Caco-2 (cell line): ENCODE measurements at regions not wholly inside any gene's neighbourhood (a gene's known extent, or its start where the extent isn't known, plus 50 kb on each side); places are given as distances from the start of the nearest gene placed in this dataset.

Experiments used
- BruUV-seq: library from RNA; stranded (reverse); fragments of 400-500 nt; replicated peaks from 2 replicates; lab custom pipeline; 2021; lab: Mats Ljungman, UMichigan
- CTCF ChIA-PET: fragments of 300-600 bp; sonication (Branson Sonifier 250); formaldehyde crosslinking; loops from one replicate; lab custom pipeline; 2022; ENCODE audit warnings: antibody characterized with exemption; lab: Charles Lee
- POLR2A ChIA-PET: fragments of 300-600 bp; sonication (Branson Sonifier 250); formaldehyde crosslinking; loops from one replicate; lab custom pipeline; 2022; ENCODE audit warnings: antibody characterized with exemption; lab: Charles Lee
- DNase-seq, 2 experiments: peaks; one replicate each; pipeline versions ENCODE4 v3.0.0 to v3.0.0-alpha.2; 2020 to 2022
- H3K27me3 ChIP-seq: replicated peaks from 2 replicates; pipeline ENCODE4 v1.6.0; 2011; ENCODE audit warnings: low read length; ENCODE audit not compliant: control insufficient read depth, insufficient read depth
- H3K36me3 ChIP-seq: 2 replicates; pipeline ENCODE4 v1.5.1; 2011; ENCODE audit warnings: low read length; ENCODE audit not compliant: control insufficient read depth, insufficient read depth
- H3K4me1 ChIP-seq: fragments of 250-450 bp; sonication (Bioruptor Pico); 2 replicates; pipeline ENCODE4 v1.5.1; 2020; ENCODE audit warnings: mild to moderate bottlenecking
- H3K4me3 ChIP-seq: 2 replicates; pipeline ENCODE4 v1.5.1; 2011; ENCODE audit warnings: low read depth, mild to moderate bottlenecking, control low read depth, low read length
- H3K9me3 ChIP-seq: fragments of 250-450 bp; sonication (Bioruptor Pico); 2 replicates; pipeline ENCODE4 v1.5.1; 2020; ENCODE audit warnings: mild to moderate bottlenecking, moderate library complexity
- H3K27ac Mint-ChIP-seq: one replicate; pipeline ENCODE4 v1.8.0; 2022; ENCODE audit warnings: mixed read lengths; ENCODE audit not compliant: unreplicated experiment
- H3K27me3 Mint-ChIP-seq: one replicate; pipeline ENCODE4 v1.8.0; 2022; ENCODE audit warnings: mixed read lengths; ENCODE audit not compliant: insufficient read depth, unreplicated experiment
- H3K36me3 Mint-ChIP-seq: one replicate; pipeline ENCODE4 v1.8.0; 2022; ENCODE audit warnings: mild to moderate bottlenecking, mixed read lengths; ENCODE audit not compliant: insufficient read depth, unreplicated experiment
- H3K4me1 Mint-ChIP-seq: one replicate; pipeline ENCODE4 v1.8.0; 2022; ENCODE audit warnings: low read depth, mixed read lengths; ENCODE audit not compliant: unreplicated experiment
- H3K4me3 Mint-ChIP-seq: one replicate; pipeline ENCODE4 v1.8.0; 2022; ENCODE audit warnings: mild to moderate bottlenecking, moderate library complexity, mixed read lengths; ENCODE audit not compliant: unreplicated experiment
- H3K9me3 Mint-ChIP-seq: one replicate; pipeline ENCODE4 v1.8.0; 2022; ENCODE audit warnings: mixed read lengths; ENCODE audit not compliant: unreplicated experiment
- intact Hi-C: fragments of 100-400 bp; cut with micrococcal nuclease; formaldehyde crosslinking; loops from one replicate; pipeline ENCODE4 v1.10.0; 2022; ENCODE audit not compliant: unreplicated experiment
- TF ChIP-seq, protein P1 (sequence below), 2 experiments: fragments of 200-600 bp in 1 of 2; IDR thresholded peaks; 1 replicate in 1 of 2; 2 replicates in 1 of 2; pipeline versions ENCODE4 v1.5.1 to v1.8.0; 2011 to 2022; ENCODE audit warnings: antibody characterized with exemption in 1 of 2, control low read depth in 1 of 2, inconsistent platforms in 1 of 2, low read depth in 1 of 2, low read length in 1 of 2, mild to moderate bottlenecking in 1 of 2, moderate library complexity in 1 of 2; ENCODE audit not compliant: insufficient read depth in 1 of 2, severe bottlenecking in 1 of 2, unreplicated experiment in 1 of 2

DNA sequence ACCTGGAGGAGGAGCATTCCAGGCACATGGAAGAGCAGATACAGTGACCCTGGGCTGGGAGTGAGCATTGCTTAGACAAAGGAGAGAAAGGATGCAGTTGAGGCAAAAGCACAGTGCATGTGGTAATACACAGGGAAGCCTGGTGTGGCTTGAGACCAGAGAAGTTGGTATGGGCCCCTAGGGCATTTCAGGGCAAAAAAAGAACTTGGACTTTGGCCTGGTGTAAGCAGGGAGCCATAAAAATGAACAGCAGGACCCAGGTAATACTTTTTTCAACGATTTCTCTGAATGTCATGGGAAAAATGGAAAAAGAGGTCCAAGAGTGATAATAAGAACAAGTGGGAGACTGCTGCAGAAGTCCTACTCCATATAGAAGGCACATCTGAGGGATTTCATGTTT is 163.9 kb downstream of the ASCL4 start:
- Histone ChIP-seq H3K27me3 (no peaks in the 10 kb centered on the region), H3K4me1 (peaks cover 10% of the 10 kb centered on the region), H3K9me3 (peaks cover 5% of the 10 kb centered on the region; the same call in 1 of the 2 replicates), H3K36me3 (no peaks in the 10 kb centered on the region), H3K4me3 (no peak overlapping the region)
- no peaks in the 10 kb centered on the region for H3K36me3 Mint-ChIP-seq
- ChIA-PET CTCF (no interaction called here), POLR2A (no interaction called here)
- DNase-seq, result peak; percentile 17 to 41
- H3K27me3 Mint-ChIP-seq, result peaks cover 26% of the 10 kb centered on the region
- H3K4me3 Mint-ChIP-seq, result no peak overlapping the region
- H3K27ac Mint-ChIP-seq, result no peak overlapping the region
- BruUV-seq, result no TSS peak
- no peaks in the 10 kb centered on the region for H3K9me3 Mint-ChIP-seq
- TF ChIP-seq, protein P1, sequence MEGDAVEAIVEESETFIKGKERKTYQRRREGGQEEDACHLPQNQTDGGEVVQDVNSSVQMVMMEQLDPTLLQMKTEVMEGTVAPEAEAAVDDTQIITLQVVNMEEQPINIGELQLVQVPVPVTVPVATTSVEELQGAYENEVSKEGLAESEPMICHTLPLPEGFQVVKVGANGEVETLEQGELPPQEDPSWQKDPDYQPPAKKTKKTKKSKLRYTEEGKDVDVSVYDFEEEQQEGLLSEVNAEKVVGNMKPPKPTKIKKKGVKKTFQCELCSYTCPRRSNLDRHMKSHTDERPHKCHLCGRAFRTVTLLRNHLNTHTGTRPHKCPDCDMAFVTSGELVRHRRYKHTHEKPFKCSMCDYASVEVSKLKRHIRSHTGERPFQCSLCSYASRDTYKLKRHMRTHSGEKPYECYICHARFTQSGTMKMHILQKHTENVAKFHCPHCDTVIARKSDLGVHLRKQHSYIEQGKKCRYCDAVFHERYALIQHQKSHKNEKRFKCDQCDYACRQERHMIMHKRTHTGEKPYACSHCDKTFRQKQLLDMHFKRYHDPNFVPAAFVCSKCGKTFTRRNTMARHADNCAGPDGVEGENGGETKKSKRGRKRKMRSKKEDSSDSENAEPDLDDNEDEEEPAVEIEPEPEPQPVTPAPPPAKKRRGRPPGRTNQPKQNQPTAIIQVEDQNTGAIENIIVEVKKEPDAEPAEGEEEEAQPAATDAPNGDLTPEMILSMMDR (IDR thresholded peaks at IDR 0.05; ENCODE audit: insufficient read depth in 1 of 2, low read depth in 1 of 2, low read length in 1 of 2, severe bottlenecking in 1 of 2, unreplicated experiment in 1 of 2), result no peak
- peaks cover 14% of the 10 kb centered on the region for H3K4me1 Mint-ChIP-seq
- intact Hi-C loops, result no loop called here

DNA sequence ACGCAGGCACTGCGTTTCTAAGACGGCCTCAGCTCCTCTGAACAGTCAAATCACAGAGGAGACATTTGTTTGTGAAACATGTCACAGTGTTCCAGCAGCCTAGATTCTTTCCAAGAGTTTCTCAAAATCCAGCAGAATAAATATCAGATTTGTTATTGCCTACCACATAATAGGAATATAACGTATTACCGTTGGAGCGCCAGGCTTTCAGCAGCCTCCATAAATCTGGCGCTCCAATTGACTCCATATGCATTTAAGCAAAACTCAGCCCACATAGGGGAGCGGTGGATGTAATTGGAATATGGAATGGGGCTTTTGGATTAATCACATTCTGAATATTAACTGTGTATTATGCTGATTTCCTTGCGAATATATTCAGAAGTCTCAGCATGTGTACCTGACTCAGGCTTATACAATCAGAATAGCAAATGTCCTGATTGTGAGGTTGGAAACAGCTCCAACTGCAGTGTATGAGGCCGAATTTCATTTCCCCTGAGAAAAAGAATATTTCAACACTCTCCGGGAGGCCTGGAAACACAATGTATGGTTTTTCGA is 174.0 kb downstream of the ASCL4 start:
- Histone ChIP-seq H3K4me1 (no peaks in the 10 kb centered on the region), H3K27me3 (no peaks in the 10 kb centered on the region), H3K9me3 (peaks cover under 1% of the 10 kb centered on the region; the same call in 1 of the 2 replicates), H3K36me3 (no peaks in the 10 kb centered on the region), H3K4me3 (no peak overlapping the region)
- no peak for DNase-seq
- intact Hi-C loops, result no loop called here
- Mint-ChIP-seq H3K27me3 (peaks cover 25% of the 10 kb centered on the region), H3K9me3 (no peaks in the 10 kb centered on the region), H3K4me1 (no peaks in the 10 kb centered on the region), H3K4me3 (no peak overlapping the region), H3K36me3 (no peaks in the 10 kb centered on the region), H3K27ac (no peak overlapping the region)
- ChIA-PET CTCF (no interaction called here), POLR2A (no interaction called here)
- no TSS peak for BruUV-seq
- TF ChIP-seq, protein P1 (IDR thresholded peaks at IDR 0.05; ENCODE audit: insufficient read depth in 1 of 2, low read depth in 1 of 2, low read length in 1 of 2, severe bottlenecking in 1 of 2, unreplicated experiment in 1 of 2), result no peak

GRCh38 chr12:107951024-107951423 is 176.5 kb downstream of the ASCL4 start:
- POLR2A ChIA-PET, result no interaction called here
- H3K4me3 ChIP-seq, result no peak overlapping the region
- H3K9me3 ChIP-seq, result no peaks in the 10 kb centered on the region
- CTCF ChIA-PET, result no interaction called here
- Mint-ChIP-seq H3K27me3 (peaks cover 27% of the 10 kb centered on the region), H3K4me3 (no peak overlapping the region), H3K27ac (no peak overlapping the region), H3K9me3 (no peaks in the 10 kb centered on the region), H3K4me1 (no peaks in the 10 kb centered on the region), H3K36me3 (no peaks in the 10 kb centered on the region)
- no peaks in the 10 kb centered on the region for H3K36me3 ChIP-seq
- no peaks in the 10 kb centered on the region for H3K4me1 ChIP-seq
- no peak for DNase-seq
- no peaks in the 10 kb centered on the region for H3K27me3 ChIP-seq
- BruUV-seq, result no TSS peak
- intact Hi-C loops, result no loop called here
- TF ChIP-seq, protein P1 (IDR thresholded peaks at IDR 0.05; ENCODE audit: insufficient read depth in 1 of 2, low read depth in 1 of 2, low read length in 1 of 2, severe bottlenecking in 1 of 2, unreplicated experiment in 1 of 2), result no peak
